Gastroesophageal sphincter (tissue), 3 donors: ENCODE measurements at regions not wholly inside any gene's neighbourhood (a gene's known extent, or its start where the extent isn't known, plus 50 kb on each side); places are given as distances from the start of the nearest gene placed in this dataset.

Experiments
- EP300 ChIP-seq: sonication (generic); formaldehyde crosslinking; IDR thresholded peaks from one replicate; pipeline ENCODE4 v1.6.1; 2017; ENCODE audit warnings: antibody characterized with exemption, mild to moderate bottlenecking
- POLR2A ChIP-seq, 2 donors: fragments of 450-650 bp; IDR thresholded peaks; one replicate each; pipeline ENCODE4 v1.6.1; 2017; ENCODE audit warnings: antibody characterized with exemption in 2 of 2, mild to moderate bottlenecking in 2 of 2, moderate library complexity in 1 of 2
- TF ChIP-seq, protein P1 (sequence below), 4 experiments: fragments of 200-600 bp in 2 of 4; fragments of 450-650 bp in 2 of 4; sonication (generic) in 1 of 4; IDR thresholded peaks; one replicate each; pipeline ENCODE4 v1.5.1; 2017 to 2019; ENCODE audit warnings: antibody characterized with exemption in 4 of 4, mild to moderate bottlenecking in 2 of 4, moderate library complexity in 2 of 4

- TF ChIP-seq, protein P1, sequence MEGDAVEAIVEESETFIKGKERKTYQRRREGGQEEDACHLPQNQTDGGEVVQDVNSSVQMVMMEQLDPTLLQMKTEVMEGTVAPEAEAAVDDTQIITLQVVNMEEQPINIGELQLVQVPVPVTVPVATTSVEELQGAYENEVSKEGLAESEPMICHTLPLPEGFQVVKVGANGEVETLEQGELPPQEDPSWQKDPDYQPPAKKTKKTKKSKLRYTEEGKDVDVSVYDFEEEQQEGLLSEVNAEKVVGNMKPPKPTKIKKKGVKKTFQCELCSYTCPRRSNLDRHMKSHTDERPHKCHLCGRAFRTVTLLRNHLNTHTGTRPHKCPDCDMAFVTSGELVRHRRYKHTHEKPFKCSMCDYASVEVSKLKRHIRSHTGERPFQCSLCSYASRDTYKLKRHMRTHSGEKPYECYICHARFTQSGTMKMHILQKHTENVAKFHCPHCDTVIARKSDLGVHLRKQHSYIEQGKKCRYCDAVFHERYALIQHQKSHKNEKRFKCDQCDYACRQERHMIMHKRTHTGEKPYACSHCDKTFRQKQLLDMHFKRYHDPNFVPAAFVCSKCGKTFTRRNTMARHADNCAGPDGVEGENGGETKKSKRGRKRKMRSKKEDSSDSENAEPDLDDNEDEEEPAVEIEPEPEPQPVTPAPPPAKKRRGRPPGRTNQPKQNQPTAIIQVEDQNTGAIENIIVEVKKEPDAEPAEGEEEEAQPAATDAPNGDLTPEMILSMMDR (IDR thresholded peaks at IDR 0.05) = no peak
- no peak for TF ChIP-seq EP300
- TF ChIP-seq POLR2A (IDR thresholded peaks at IDR 0.05) = no peak
Observed at GRCh38 chrX:40333344-40333743, 235.6 kb upstream of the BCOR start.
